GM06990 (cell line): ENCODE measurements at regions not wholly inside any gene's neighbourhood (a gene's known extent, or its start where the extent isn't known, plus 50 kb on each side); places are given as distances from the start of the nearest gene placed in this dataset.

Experiments
- DNase-seq: peaks from one replicate; pipeline ENCODE4 v3.0.0-alpha.2; 2011; ENCODE audit not compliant: insufficient read length; ENCODE audit errors: extremely low read depth
- H3K27me3 ChIP-seq: replicated peaks from 2 replicates; pipeline ENCODE4 v1.6.0; 2011; ENCODE audit warnings: low read length; ENCODE audit not compliant: control insufficient read depth, insufficient read depth
- H3K36me3 ChIP-seq: 2 replicates; pipeline ENCODE4 v1.5.1; 2011; ENCODE audit warnings: low read length; ENCODE audit not compliant: control insufficient read depth, insufficient read depth
- H3K4me3 ChIP-seq: replicated peaks from 2 replicates; pipeline ENCODE4 v1.5.1; 2011; ENCODE audit warnings: low read depth, mild to moderate bottlenecking, control low read depth, low read length
- CTCF ChIP-seq: IDR thresholded peaks from 2 replicates; pipeline ENCODE4 v1.5.1; 2011; ENCODE audit warnings: low read length, control low read depth, mild to moderate bottlenecking, inconsistent platforms; ENCODE audit not compliant: insufficient read depth, poor library complexity, severe bottlenecking

- DNase-seq, result no peak
- no peak for TF ChIP-seq CTCF
- Histone ChIP-seq H3K27me3 (no peaks in the 10 kb centered on the region), H3K4me3 (no peak overlapping the region), H3K36me3 (peaks cover 22% of the 10 kb centered on the region)
Measured at GRCh38 chr12:124492879-124493808, 74.3 kb downstream of the NCOR2 start.

GRCh38 chr12:124491856-124492420, 75.5 kb downstream of the NCOR2 start:
- Histone ChIP-seq H3K36me3 (peaks cover 24% of the 10 kb centered on the region), H3K27me3 (no peaks in the 10 kb centered on the region), H3K4me3 (no peak overlapping the region)
- no peak for TF ChIP-seq CTCF
- no peak for DNase-seq

GRCh38 chr12:124491310-124491709, 76.1 kb downstream of the NCOR2 start:
- no peak for TF ChIP-seq CTCF
- H3K4me3 ChIP-seq, result no peak overlapping the region

GRCh38 chr12:124490584-124491305, 76.7 kb downstream of the NCOR2 start:
- H3K4me3 ChIP-seq, result no peak overlapping the region
- no peak for TF ChIP-seq CTCF
- H3K36me3 ChIP-seq, result peaks cover 29% of the 10 kb centered on the region
- no peaks in the 10 kb centered on the region for H3K27me3 ChIP-seq
- no peak for DNase-seq

More at GRCh38 chr12:124491310-124491709, 76.1 kb downstream of the NCOR2 start:
- Histone ChIP-seq H3K27me3 (no peaks in the 10 kb centered on the region), H3K36me3 (peaks cover 26% of the 10 kb centered on the region)
- no peak for DNase-seq

- DNase-seq, result no peak
Measured at GRCh38 chr12:124489915-124490583, 77.4 kb downstream of the NCOR2 start.

More at GRCh38 chr12:124489915-124490583, 77.4 kb downstream of the NCOR2 start:
- H3K36me3 ChIP-seq, result peaks cover 32% of the 10 kb centered on the region
- H3K4me3 ChIP-seq, result no peak overlapping the region
- TF ChIP-seq CTCF, result no peak
- no peaks in the 10 kb centered on the region for H3K27me3 ChIP-seq
